ENCODE measurements at regions not wholly inside any gene's neighbourhood (a gene's known extent, or its start where the extent isn't known, plus 50 kb on each side); places are given as distances from the start of the nearest gene placed in this dataset.

GRCh38 chr2:771538-771937, 94.3 kb upstream of the TMEM18 start:
- no TSS peak for BruUV-seq (replicated peaks)
- CTCF ChIA-PET: no interaction called here

DNA sequence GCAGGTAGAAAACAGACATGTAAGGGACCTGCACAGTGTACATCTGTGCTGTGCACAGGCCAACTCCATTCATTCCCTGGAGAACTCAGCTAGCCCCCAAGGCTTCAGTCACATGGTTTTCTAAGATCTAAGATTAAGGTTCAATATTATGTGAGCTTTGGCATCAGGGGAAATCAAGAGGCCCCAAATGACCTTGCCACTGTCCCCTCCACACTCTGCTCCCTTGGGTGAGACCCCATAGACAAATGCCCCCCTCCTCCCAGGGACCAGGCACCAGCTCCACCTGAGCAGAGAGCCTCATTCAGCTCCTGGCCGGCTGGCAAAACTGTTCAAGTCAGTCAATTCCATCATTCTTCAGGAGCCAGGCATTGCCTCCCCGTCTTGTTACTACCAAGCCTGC, 93.6 kb upstream of the TMEM18 start:
- peaks cover 92% of the 10 kb centered on the region for H3K27me3 ChIP-seq (ENCODE audit: insufficient read depth, low read depth)
- no peak overlapping the region for H3K4me2 ChIP-seq
- BruUV-seq (replicated peaks): no TSS peak
- no peaks in the 10 kb centered on the region for H3K9me2 ChIP-seq (ENCODE audit: insufficient read depth)
- no peak overlapping the region for H2AFZ ChIP-seq
- H3K36me3 ChIP-seq (ENCODE audit: low read depth): no peaks in the 10 kb centered on the region
- no peak for TF ChIP-seq CTCF (conservative IDR thresholded peaks at IDR 0.05)
- H3K4me1 ChIP-seq (replicated peaks; ENCODE audit: insufficient read depth): no peaks in the 10 kb centered on the region
- H3F3A ChIP-seq (ENCODE audit: insufficient read depth, low read depth): no peaks in the 10 kb centered on the region
- intact Hi-C loops (cut with micrococcal nuclease; ENCODE audit: unreplicated experiment): no loop called here
- no peak overlapping the region for H3K27ac ChIP-seq
- CTCF ChIA-PET: no interaction called here
- H3K4me3 ChIP-seq: no peak overlapping the region
- H3K9me3 ChIP-seq (ENCODE audit: insufficient read depth, low read depth): no peaks in the 10 kb centered on the region
- POLR2A ChIA-PET (ENCODE audit: unreplicated experiment): no interaction called here
- H3K79me2 ChIP-seq (ENCODE audit: low read depth): no peaks in the 10 kb centered on the region
- DNase-seq: no peak
- H4K20me1 ChIP-seq (ENCODE audit: insufficient read depth): no peaks in the 10 kb centered on the region

More at GRCh38 chr2:771538-771937, 94.3 kb upstream of the TMEM18 start:
- Histone ChIP-seq H3K27ac (no peak overlapping the region), H3K9me3 (ENCODE audit: insufficient read depth, low read depth) (no peaks in the 10 kb centered on the region), H3K36me3 (ENCODE audit: low read depth) (no peaks in the 10 kb centered on the region), H3K27me3 (ENCODE audit: insufficient read depth, low read depth) (peaks cover 92% of the 10 kb centered on the region), H4K20me1 (ENCODE audit: insufficient read depth) (no peaks in the 10 kb centered on the region), H3K4me3 (no peak overlapping the region), H3F3A (ENCODE audit: insufficient read depth, low read depth) (no peaks in the 10 kb centered on the region), H3K4me2 (no peak overlapping the region), H2AFZ (no peak overlapping the region), H3K9me2 (ENCODE audit: insufficient read depth) (no peaks in the 10 kb centered on the region), H3K79me2 (ENCODE audit: low read depth) (no peaks in the 10 kb centered on the region), H3K4me1 (replicated peaks; ENCODE audit: insufficient read depth) (no peaks in the 10 kb centered on the region)
- DNase-seq: no peak
- intact Hi-C loops (cut with micrococcal nuclease; ENCODE audit: unreplicated experiment): no loop called here
- POLR2A ChIA-PET (ENCODE audit: unreplicated experiment): no interaction called here
- TF ChIP-seq EZH2 (IDR thresholded peaks at IDR 0.05; ENCODE audit: low read depth): no peak
- TF ChIP-seq CTCF (conservative IDR thresholded peaks at IDR 0.05): no peak

DNA sequence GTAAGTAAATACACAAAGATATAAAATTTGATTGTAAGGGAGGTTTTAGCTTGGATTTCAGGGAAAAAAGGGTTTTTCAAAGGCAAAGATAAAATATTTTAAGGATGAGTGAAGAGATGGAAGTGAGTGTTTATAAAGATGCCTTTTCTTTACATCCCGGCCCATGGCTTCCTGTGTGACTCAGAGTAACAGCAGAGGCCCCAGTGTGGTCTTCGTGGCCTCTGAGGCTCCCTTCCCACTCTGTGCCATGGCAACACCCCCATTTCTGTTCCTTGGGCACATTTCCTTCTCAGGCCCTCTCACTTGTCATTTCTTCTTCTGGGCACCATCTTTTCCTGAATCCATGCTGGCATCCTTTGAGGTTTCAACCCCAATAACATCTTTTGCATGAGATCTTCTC, 92.6 kb upstream of the TMEM18 start:
- Histone ChIP-seq H3K4me3 (no peak overlapping the region), H3K27me3 (ENCODE audit: insufficient read depth, low read depth) (peaks cover 94% of the 10 kb centered on the region), H4K20me1 (ENCODE audit: insufficient read depth) (no peaks in the 10 kb centered on the region), H3K4me2 (no peak overlapping the region), H3K9me3 (ENCODE audit: insufficient read depth, low read depth) (no peaks in the 10 kb centered on the region), H3K27ac (no peak overlapping the region), H3K9me2 (ENCODE audit: insufficient read depth) (no peaks in the 10 kb centered on the region), H3K4me1 (replicated peaks; ENCODE audit: insufficient read depth) (no peaks in the 10 kb centered on the region), H3K79me2 (ENCODE audit: low read depth) (no peaks in the 10 kb centered on the region), H3F3A (ENCODE audit: insufficient read depth, low read depth) (no peaks in the 10 kb centered on the region), H3K36me3 (ENCODE audit: low read depth) (no peaks in the 10 kb centered on the region), H2AFZ (no peak overlapping the region)
- no TSS peak for BruUV-seq (replicated peaks)
- CTCF ChIA-PET: no interaction called here
- POLR2A ChIA-PET (ENCODE audit: unreplicated experiment): no interaction called here
- intact Hi-C loops (cut with micrococcal nuclease; ENCODE audit: unreplicated experiment): no loop called here
- DNase-seq: no peak
- TF ChIP-seq CTCF (conservative IDR thresholded peaks at IDR 0.05): no peak
- TF ChIP-seq EZH2 (IDR thresholded peaks at IDR 0.05; ENCODE audit: low read depth): no peak
